ENCODE measurements at regions not wholly inside any gene's neighbourhood (a gene's known extent, or its start where the extent isn't known, plus 50 kb on each side); places are given as distances from the start of the nearest gene placed in this dataset.
"Not testable (repeated sequence)": the region's sequence is repeated elsewhere in the genome, so short reads cannot be mapped to it uniquely, and the experiment has no call there.

- in situ Hi-C loops (cut with MboI; ENCODE audit: low sequenced_read_pairs, unreplicated experiment) = no loop called here
- no peak for DNase-seq (ENCODE audit: low spot score)
- no peak for TF ChIP-seq CTCF (IDR thresholded peaks at IDR 0.05; ENCODE audit: borderline replicate concordance, control extremely low read depth, extremely low read depth, insufficient read depth, missing control alignments)
Observed at GRCh38 chr17:52982331-52982730, 823.8 kb upstream of the CA10 start.

GRCh38 chr17:52979921-52980320 is 821.4 kb upstream of the CA10 start:
- in situ Hi-C loops (cut with MboI; ENCODE audit: low sequenced_read_pairs, unreplicated experiment) = no loop called here
- TF ChIP-seq CTCF (IDR thresholded peaks at IDR 0.05; ENCODE audit: borderline replicate concordance, control extremely low read depth, extremely low read depth, insufficient read depth, missing control alignments) = no peak
- no peak for DNase-seq (ENCODE audit: low spot score)

- in situ Hi-C loops (cut with MboI; ENCODE audit: low sequenced_read_pairs, unreplicated experiment) = no loop called here
- no peak for TF ChIP-seq CTCF (IDR thresholded peaks at IDR 0.05; ENCODE audit: borderline replicate concordance, control extremely low read depth, extremely low read depth, insufficient read depth, missing control alignments)
- no peak for DNase-seq (ENCODE audit: low spot score)
Observed at GRCh38 chr17:52965856-52966255, 807.3 kb upstream of the CA10 start.

GRCh38 chr17:52961751-52962150 is 803.2 kb upstream of the CA10 start:
- in situ Hi-C loops (cut with MboI; ENCODE audit: low sequenced_read_pairs, unreplicated experiment); DNase-seq (ENCODE audit: low spot score): not testable (repeated sequence)

- DNase-seq (ENCODE audit: low spot score) = no peak
- in situ Hi-C loops (cut with MboI; ENCODE audit: low sequenced_read_pairs, unreplicated experiment) = no loop called here
- no peak for TF ChIP-seq CTCF (IDR thresholded peaks at IDR 0.05; ENCODE audit: borderline replicate concordance, control extremely low read depth, extremely low read depth, insufficient read depth, missing control alignments)
Observed at GRCh38 chr17:52957411-52957810, 798.9 kb upstream of the CA10 start.

GRCh38 chr17:52947418-52947817 is 788.9 kb upstream of the CA10 start:
- in situ Hi-C loops (cut with MboI; ENCODE audit: low sequenced_read_pairs, unreplicated experiment) = no loop called here
- TF ChIP-seq CTCF (IDR thresholded peaks at IDR 0.05; ENCODE audit: borderline replicate concordance, control extremely low read depth, extremely low read depth, insufficient read depth, missing control alignments) = no peak
- DNase-seq (ENCODE audit: low spot score) = no peak

- no peak for DNase-seq (ENCODE audit: low spot score)
- TF ChIP-seq CTCF (IDR thresholded peaks at IDR 0.05; ENCODE audit: borderline replicate concordance, control extremely low read depth, extremely low read depth, insufficient read depth, missing control alignments) = no peak
- in situ Hi-C loops (cut with MboI; ENCODE audit: low sequenced_read_pairs, unreplicated experiment) = no loop called here
Observed at GRCh38 chr17:52938623-52939230, 780.2 kb upstream of the CA10 start.
